Brain microvascular endothelial cell (primary cell): ENCODE measurements at regions not wholly inside any gene's neighbourhood (a gene's known extent, or its start where the extent isn't known, plus 50 kb on each side); places are given as distances from the start of the nearest gene placed in this dataset.

ENCODE experiments used
- DNase-seq: peaks from one replicate; pipeline ENCODE4 v3.0.0-alpha.2; 2020
- H3K27ac ChIP-seq: fragments of 250-450 bp; sonication (Bioruptor Pico); 2 replicates; pipeline ENCODE4 v1.5.1; 2020; ENCODE audit warnings: mild to moderate bottlenecking, moderate library complexity
- H3K27me3 ChIP-seq: fragments of 250-450 bp; sonication (Bioruptor Pico); replicated peaks from 2 replicates; pipeline ENCODE4 v1.5.1; 2020; ENCODE audit warnings: mild to moderate bottlenecking
- H3K36me3 ChIP-seq: fragments of 250-450 bp; sonication (Bioruptor Pico); replicated peaks from 2 replicates; pipeline ENCODE4 v1.5.1; 2020; ENCODE audit warnings: mild to moderate bottlenecking
- H3K4me3 ChIP-seq: 2 replicates; pipeline ENCODE4 v1.5.1; 2011; ENCODE audit warnings: low read depth, mild to moderate bottlenecking, control low read depth, low read length, moderate library complexity
- in situ Hi-C: cut with HindIII; loops from 2 replicates; pipeline ENCODE4 v1.10.0; 2017; ENCODE audit warnings: low sequenced_read_pairs, low pct_ligation_motif_present
- TF ChIP-seq, protein P1 (sequence below): IDR thresholded peaks from 2 replicates; pipeline ENCODE4 v1.5.1; 2011; ENCODE audit warnings: low read depth, mild to moderate bottlenecking, moderate library complexity, low read length, control low read depth, inconsistent platforms; ENCODE audit errors: missing control alignments

DNA sequence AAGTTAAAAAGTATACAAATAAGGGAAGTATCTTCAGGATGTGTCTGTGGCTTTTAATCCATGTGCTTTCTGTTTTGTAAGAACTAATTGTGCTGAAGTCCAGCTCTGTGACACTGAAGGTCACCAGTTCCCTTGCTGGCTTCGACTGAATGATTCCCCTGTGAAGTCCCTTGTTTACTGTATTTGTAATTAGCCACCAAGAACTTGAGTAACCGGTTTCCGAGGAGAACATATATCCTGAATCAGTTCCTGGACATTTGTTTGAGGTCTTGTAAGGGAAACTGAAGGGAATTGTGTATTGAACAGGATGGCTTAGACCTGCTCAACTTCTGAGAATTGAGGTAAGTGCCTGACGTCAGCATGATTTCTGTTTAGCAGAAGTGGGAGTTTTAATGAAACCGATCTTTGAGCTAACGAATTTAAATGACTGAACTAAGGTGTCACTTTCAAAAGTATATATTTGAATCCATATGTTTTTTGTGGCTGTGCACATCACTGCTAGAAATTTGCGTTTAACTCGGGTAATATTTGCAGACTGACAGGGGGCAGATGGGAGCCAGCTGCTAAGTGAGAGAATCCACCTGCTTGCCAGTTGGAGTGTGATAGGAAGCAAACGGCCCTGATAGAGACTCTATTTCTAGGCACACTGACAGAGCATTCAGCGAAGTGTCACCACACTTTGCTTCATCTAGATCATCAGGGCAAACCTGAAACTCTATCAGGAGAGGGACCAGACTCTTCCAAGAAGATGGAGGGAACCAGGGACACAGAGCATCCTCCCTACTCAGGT lies 530.0 kb downstream of the RFC3 start:
- in situ Hi-C loops: no loop called here
- Histone ChIP-seq H3K27ac (no peak overlapping the region), H3K4me3 (no peak overlapping the region), H3K36me3 (no peaks in the 10 kb centered on the region), H3K27me3 (no peaks in the 10 kb centered on the region)
- TF ChIP-seq, protein P1, sequence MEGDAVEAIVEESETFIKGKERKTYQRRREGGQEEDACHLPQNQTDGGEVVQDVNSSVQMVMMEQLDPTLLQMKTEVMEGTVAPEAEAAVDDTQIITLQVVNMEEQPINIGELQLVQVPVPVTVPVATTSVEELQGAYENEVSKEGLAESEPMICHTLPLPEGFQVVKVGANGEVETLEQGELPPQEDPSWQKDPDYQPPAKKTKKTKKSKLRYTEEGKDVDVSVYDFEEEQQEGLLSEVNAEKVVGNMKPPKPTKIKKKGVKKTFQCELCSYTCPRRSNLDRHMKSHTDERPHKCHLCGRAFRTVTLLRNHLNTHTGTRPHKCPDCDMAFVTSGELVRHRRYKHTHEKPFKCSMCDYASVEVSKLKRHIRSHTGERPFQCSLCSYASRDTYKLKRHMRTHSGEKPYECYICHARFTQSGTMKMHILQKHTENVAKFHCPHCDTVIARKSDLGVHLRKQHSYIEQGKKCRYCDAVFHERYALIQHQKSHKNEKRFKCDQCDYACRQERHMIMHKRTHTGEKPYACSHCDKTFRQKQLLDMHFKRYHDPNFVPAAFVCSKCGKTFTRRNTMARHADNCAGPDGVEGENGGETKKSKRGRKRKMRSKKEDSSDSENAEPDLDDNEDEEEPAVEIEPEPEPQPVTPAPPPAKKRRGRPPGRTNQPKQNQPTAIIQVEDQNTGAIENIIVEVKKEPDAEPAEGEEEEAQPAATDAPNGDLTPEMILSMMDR: no peak
- DNase-seq: no peak

DNA sequence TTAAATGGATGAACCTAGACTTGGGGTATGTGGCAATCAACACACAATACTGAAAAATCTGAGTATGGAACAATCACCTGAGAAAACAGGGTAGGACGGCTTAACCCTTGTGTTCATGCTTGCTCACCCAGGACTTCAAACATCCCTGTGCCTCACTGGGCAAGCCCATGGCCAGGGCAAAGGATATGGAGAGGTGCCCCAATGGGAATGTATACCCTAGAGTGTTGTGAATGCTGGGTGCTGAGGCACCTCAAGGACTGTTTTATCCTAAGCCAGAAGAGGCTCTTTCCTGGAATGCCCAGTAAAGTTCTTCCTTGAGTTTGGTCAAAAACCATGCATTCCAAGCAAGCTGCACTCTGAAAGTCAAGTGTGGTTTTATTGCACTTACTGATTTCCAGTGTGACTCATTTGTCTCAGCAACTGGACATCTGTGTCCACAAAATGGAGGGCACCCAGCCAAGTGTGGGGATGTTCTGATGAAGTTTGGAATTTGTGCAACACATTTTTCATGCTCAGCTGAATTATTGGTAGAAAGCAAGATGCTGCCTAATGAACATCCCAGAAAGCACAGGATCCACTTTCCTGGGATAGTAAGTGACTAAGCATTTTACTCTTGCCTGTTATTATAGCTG lies 531.3 kb downstream of the RFC3 start:
- no peak overlapping the region for H3K4me3 ChIP-seq
- peak; percentile 97 for DNase-seq
- H3K27ac ChIP-seq: no peak overlapping the region
- TF ChIP-seq, protein P1: no peak
- no peaks in the 10 kb centered on the region for H3K27me3 ChIP-seq
- H3K36me3 ChIP-seq: no peaks in the 10 kb centered on the region
- in situ Hi-C loops: no loop called here

DNA sequence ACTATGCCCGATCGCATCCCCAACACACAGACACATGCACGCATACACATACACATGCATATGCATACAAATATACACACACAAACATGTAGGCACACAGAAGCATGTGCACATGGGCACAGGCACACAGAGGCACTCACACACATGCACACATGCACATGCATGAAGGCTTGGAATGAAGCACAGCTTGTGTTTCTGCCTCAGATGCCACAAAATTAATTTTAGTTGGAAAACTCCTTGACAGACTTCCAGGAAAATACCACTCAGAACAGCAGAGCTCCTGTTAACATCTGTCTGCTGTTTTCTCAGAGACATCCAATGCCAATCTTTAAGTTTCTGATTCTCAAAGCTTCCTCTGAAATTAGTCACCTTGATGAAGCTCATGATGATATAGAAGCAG lies 532.7 kb downstream of the RFC3 start:
- H3K27me3 ChIP-seq: no peaks in the 10 kb centered on the region
- H3K36me3 ChIP-seq: no peaks in the 10 kb centered on the region
- TF ChIP-seq, protein P1: no peak
- in situ Hi-C loops: no loop called here
- no peak overlapping the region for H3K4me3 ChIP-seq
- DNase-seq: no peak
- no peak overlapping the region for H3K27ac ChIP-seq

DNA sequence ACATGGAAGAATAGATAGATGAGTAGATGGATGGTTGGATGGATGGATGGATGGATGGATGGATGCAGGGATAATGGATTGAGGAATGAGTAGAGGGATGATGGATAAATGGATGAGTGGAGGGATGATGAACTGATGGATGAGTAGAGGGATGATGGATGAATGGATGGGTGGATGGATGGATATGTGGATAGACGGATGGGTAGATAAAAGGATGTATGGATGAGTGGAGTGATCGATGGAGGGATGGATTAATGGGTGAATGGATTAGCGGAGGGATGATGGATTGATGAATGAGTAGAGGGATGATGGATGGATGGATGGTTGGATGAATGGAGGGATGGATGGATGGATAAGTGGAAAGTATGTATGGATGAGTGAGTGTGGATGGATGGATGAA lies 533.2 kb downstream of the RFC3 start:
- Histone ChIP-seq H3K4me3 (no peak overlapping the region), H3K27me3 (no peaks in the 10 kb centered on the region), H3K27ac (no peak overlapping the region), H3K36me3 (no peaks in the 10 kb centered on the region)
- no peak for DNase-seq
- in situ Hi-C loops: no loop called here
- TF ChIP-seq, protein P1: no peak

DNA sequence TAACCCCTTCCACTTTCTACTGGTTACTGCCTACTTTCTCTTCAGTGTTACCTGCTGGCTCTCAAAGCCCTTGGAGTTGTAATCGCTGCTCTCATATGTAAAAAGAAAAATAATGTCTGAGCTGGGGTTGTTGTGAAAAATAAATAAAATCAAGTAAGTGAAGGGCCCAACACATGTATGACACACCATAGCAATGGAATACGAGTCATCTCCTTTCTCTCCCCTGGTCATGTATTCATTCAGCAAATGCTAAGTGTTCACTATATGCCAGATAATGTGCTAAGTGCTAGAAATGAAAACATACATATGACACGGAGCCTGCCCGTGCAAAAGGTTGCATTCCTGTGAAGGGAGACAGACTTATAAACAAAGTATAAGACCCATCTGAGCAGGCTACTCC lies 535.0 kb downstream of the RFC3 start:
- Histone ChIP-seq H3K27me3 (no peaks in the 10 kb centered on the region), H3K4me3 (no peak overlapping the region), H3K36me3 (no peaks in the 10 kb centered on the region), H3K27ac (no peak overlapping the region)
- no peak for DNase-seq
- TF ChIP-seq, protein P1: no peak
- in situ Hi-C loops: no loop called here
